Astrocyte (in vitro differentiated cells and primary cell): ENCODE measurements at regions not wholly inside any gene's neighbourhood (a gene's known extent, or its start where the extent isn't known, plus 50 kb on each side); places are given as distances from the start of the nearest gene placed in this dataset.

ENCODE experiments used
- DNase-seq: peaks from one replicate; pipeline ENCODE4 v3.0.0-alpha.2; 2010; ENCODE audit warnings: low read depth
- FAIRE-seq: peaks from 2 replicates; lab custom pipeline; 2011; peaks lifted over from hg19 to GRCh38; lab: Jason Lieb, UNC
- H2AFZ ChIP-seq: 2 replicates; pipeline ENCODE4 v1.6.0; 2012; ENCODE audit warnings: low read depth, low read length, inconsistent platforms
- H3K27ac ChIP-seq: 2 replicates; pipeline ENCODE4 v1.5.1; 2011; ENCODE audit warnings: low read depth, low read length, inconsistent platforms
- H3K27me3 ChIP-seq: 2 replicates; pipeline ENCODE4 v1.6.0; 2011; ENCODE audit warnings: low read length, inconsistent platforms; ENCODE audit not compliant: insufficient read depth
- H3K36me3 ChIP-seq: 2 replicates; pipeline ENCODE4 v1.5.1; 2011; ENCODE audit warnings: low read length, inconsistent platforms; ENCODE audit not compliant: insufficient read depth
- H3K4me1 ChIP-seq: 2 replicates; pipeline ENCODE4 v1.5.1; 2011; ENCODE audit warnings: low read length, inconsistent platforms; ENCODE audit not compliant: insufficient read depth
- H3K4me2 ChIP-seq: 2 replicates; pipeline ENCODE4 v1.6.0; 2012; ENCODE audit warnings: low read length, inconsistent platforms
- H3K4me3 ChIP-seq: 2 replicates; pipeline ENCODE4 v1.5.1; 2011; ENCODE audit warnings: low read depth, mild to moderate bottlenecking, low read length, inconsistent platforms; ENCODE audit not compliant: insufficient read depth
- H3K79me2 ChIP-seq: 2 replicates; pipeline ENCODE4 v1.6.0; 2012; ENCODE audit warnings: mild to moderate bottlenecking, low read length, inconsistent platforms; ENCODE audit not compliant: insufficient read depth
- H3K9ac ChIP-seq: 2 replicates; pipeline ENCODE4 v1.6.0; 2012; ENCODE audit warnings: mild to moderate bottlenecking, low read length, inconsistent platforms
- H3K9me3 ChIP-seq: 2 replicates; pipeline ENCODE4 v1.5.1; 2012; ENCODE audit warnings: low read depth, mild to moderate bottlenecking, low read length, inconsistent platforms; ENCODE audit not compliant: insufficient read depth
- H4K20me1 ChIP-seq: 2 replicates; pipeline ENCODE4 v1.6.0; 2012; ENCODE audit warnings: low read length, inconsistent platforms; ENCODE audit not compliant: insufficient read depth
- H3K27ac Mint-ChIP-seq: one replicate; pipeline ENCODE4 v1.8.0; 2021; ENCODE audit warnings: mild to moderate bottlenecking, mixed read lengths; ENCODE audit not compliant: unreplicated experiment
- H3K27me3 Mint-ChIP-seq: one replicate; pipeline ENCODE4 v1.8.0; 2021; ENCODE audit warnings: low read depth, mixed read lengths; ENCODE audit not compliant: unreplicated experiment
- H3K36me3 Mint-ChIP-seq: one replicate; pipeline ENCODE4 v1.8.0; 2021; ENCODE audit warnings: low read depth, mixed read lengths; ENCODE audit not compliant: unreplicated experiment
- H3K4me1 Mint-ChIP-seq: one replicate; pipeline ENCODE4 v1.8.0; 2021; ENCODE audit warnings: low read depth, mixed read lengths; ENCODE audit not compliant: unreplicated experiment
- H3K4me3 Mint-ChIP-seq: one replicate; pipeline ENCODE4 v1.8.0; 2021; ENCODE audit warnings: mild to moderate bottlenecking, moderate library complexity, mixed read lengths; ENCODE audit not compliant: unreplicated experiment
- H3K9me3 Mint-ChIP-seq: one replicate; pipeline ENCODE4 v1.8.0; 2021; ENCODE audit warnings: mild to moderate bottlenecking, mixed read lengths; ENCODE audit not compliant: unreplicated experiment
- CTCF ChIP-seq: IDR thresholded peaks from 2 replicates; pipeline ENCODE4 v1.5.1; 2011; ENCODE audit warnings: low read depth, mild to moderate bottlenecking, inconsistent platforms, low read length, moderate library complexity; ENCODE audit not compliant: insufficient read depth
- EZH2 ChIP-seq: IDR thresholded peaks from 2 replicates; pipeline ENCODE4 v1.6.1; 2012; ENCODE audit warnings: mild to moderate bottlenecking, low read length, inconsistent platforms; ENCODE audit not compliant: insufficient read depth

GRCh38 chr3:78174821-78175220 is 1134.9 kb downstream of the ROBO2 start:
- Histone ChIP-seq H2AFZ (no peak overlapping the region), H3K9ac (no peak overlapping the region), H4K20me1 (no peaks in the 10 kb centered on the region), H3K4me2 (no peak overlapping the region), H3K36me3 (no peaks in the 10 kb centered on the region), H3K79me2 (no peaks in the 10 kb centered on the region), H3K27ac (no peak overlapping the region), H3K4me1 (no peaks in the 10 kb centered on the region), H3K9me3 (no peaks in the 10 kb centered on the region), H3K4me3 (no peak overlapping the region), H3K27me3 (no peaks in the 10 kb centered on the region)
- H3K9me3 Mint-ChIP-seq = no peaks in the 10 kb centered on the region
- no peaks in the 10 kb centered on the region for H3K4me1 Mint-ChIP-seq
- H3K36me3 Mint-ChIP-seq = no peaks in the 10 kb centered on the region
- DNase-seq = no peak
- no peak overlapping the region for H3K27ac Mint-ChIP-seq
- TF ChIP-seq CTCF (no peak), EZH2 (no peak)
- no peak for FAIRE-seq
- H3K27me3 Mint-ChIP-seq = no peaks in the 10 kb centered on the region
- no peak overlapping the region for H3K4me3 Mint-ChIP-seq

- Mint-ChIP-seq H3K36me3 (no peaks in the 10 kb centered on the region), H3K9me3 (no peaks in the 10 kb centered on the region), H3K4me1 (no peaks in the 10 kb centered on the region), H3K4me3 (no peak overlapping the region), H3K27ac (no peak overlapping the region), H3K27me3 (no peaks in the 10 kb centered on the region)
- H4K20me1 ChIP-seq = no peaks in the 10 kb centered on the region
- H3K79me2 ChIP-seq = no peaks in the 10 kb centered on the region
- no peak overlapping the region for H3K4me2 ChIP-seq
- TF ChIP-seq EZH2 (no peak), CTCF (no peak)
- no peak overlapping the region for H3K4me3 ChIP-seq
- no peaks in the 10 kb centered on the region for H3K36me3 ChIP-seq
- H3K27ac ChIP-seq = no peak overlapping the region
- no peaks in the 10 kb centered on the region for H3K27me3 ChIP-seq
- no peak overlapping the region for H3K9ac ChIP-seq
- H3K4me1 ChIP-seq = no peaks in the 10 kb centered on the region
- H2AFZ ChIP-seq = no peak overlapping the region
- DNase-seq (no peak), FAIRE-seq (no peak)
- H3K9me3 ChIP-seq = no peaks in the 10 kb centered on the region
Measured at GRCh38 chr3:78176869-78177268, 1137.0 kb downstream of the ROBO2 start.

DNA sequence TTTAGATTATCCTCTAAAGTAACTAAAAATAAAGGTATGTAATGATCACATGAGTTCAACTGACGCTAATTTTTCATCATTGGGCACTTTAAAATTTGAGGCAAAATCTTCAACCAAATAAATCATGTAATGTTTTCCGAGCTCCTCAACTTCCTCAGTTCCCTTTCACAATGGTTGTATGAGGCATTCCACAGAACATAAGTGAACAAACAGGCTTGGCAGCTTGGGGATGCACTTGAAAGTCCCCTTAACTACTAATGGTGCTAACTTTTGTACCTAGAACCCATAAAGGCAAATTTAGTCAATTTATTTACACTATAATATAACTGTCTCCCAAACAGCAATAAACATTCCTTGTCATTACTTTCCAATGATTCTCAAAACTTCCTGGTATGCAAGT is 1137.9 kb downstream of the ROBO2 start:
- H3K4me1 Mint-ChIP-seq = no peaks in the 10 kb centered on the region
- TF ChIP-seq EZH2 (no peak), CTCF (no peak)
- H3K4me3 Mint-ChIP-seq = no peak overlapping the region
- Histone ChIP-seq H3K9ac (no peak overlapping the region), H4K20me1 (no peaks in the 10 kb centered on the region), H2AFZ (no peak overlapping the region), H3K4me2 (no peak overlapping the region), H3K27ac (no peak overlapping the region), H3K27me3 (no peaks in the 10 kb centered on the region), H3K36me3 (no peaks in the 10 kb centered on the region), H3K4me1 (no peaks in the 10 kb centered on the region), H3K79me2 (no peaks in the 10 kb centered on the region), H3K4me3 (no peak overlapping the region), H3K9me3 (no peaks in the 10 kb centered on the region)
- no peaks in the 10 kb centered on the region for H3K36me3 Mint-ChIP-seq
- DNase-seq (no peak), FAIRE-seq (no peak)
- H3K27me3 Mint-ChIP-seq = no peaks in the 10 kb centered on the region
- no peaks in the 10 kb centered on the region for H3K9me3 Mint-ChIP-seq
- no peak overlapping the region for H3K27ac Mint-ChIP-seq
